Motor neuron (in vitro differentiated cells): ENCODE measurements at regions not wholly inside any gene's neighbourhood (a gene's known extent, or its start where the extent isn't known, plus 50 kb on each side); places are given as distances from the start of the nearest gene placed in this dataset.

ENCODE experiments used
- ATAC-seq, 8 experiments: fragments of 200-7000 bp; cut with Tn5 transposase; replicated peaks in 6 of 8; 2 replicates each; pipeline ENCODE4 v1.8.0; 2021; ENCODE audit warnings: mild to moderate bottlenecking in 8 of 8, moderate library complexity in 8 of 8
- H3K27ac ChIP-seq, 2 donors: fragments of 250-450 bp; sonication (Bioruptor Pico); 2 replicates each; pipeline ENCODE4 v1.9.0; 2021; ENCODE audit warnings: antibody characterized with exemption in 2 of 2, mild to moderate bottlenecking in 2 of 2, moderate library complexity in 1 of 2
- H3K4me1 ChIP-seq, 2 donors: fragments of 250-450 bp; sonication (Bioruptor Pico); replicated peaks in 1 of 2; 2 replicates each; pipeline ENCODE4 v1.6.1; 2021; ENCODE audit warnings: antibody characterized with exemption in 2 of 2, mild to moderate bottlenecking in 2 of 2, moderate library complexity in 1 of 2
- H3K4me3 ChIP-seq, 5 donors: fragments of 250-450 bp; sonication (Bioruptor Pico); 2 replicates each; pipeline ENCODE4 v1.9.0; 2021; ENCODE audit warnings: antibody characterized with exemption in 5 of 5, mild to moderate bottlenecking in 5 of 5, moderate library complexity in 4 of 5
- WGBS, 10 experiments: fragments of 450-650 bp; shearing (Covaris generic); methylation state at CpG; one replicate each; pipeline ENCODE4 v1.0.0; 2022; 5-methylcytosine and 5-hydroxymethylcytosine counted together
- in situ Hi-C, 9 experiments: fragments of 400-800 bp; cut with MboI; loops; one replicate each; pipeline ENCODE4 v1.15.0; 2021; ENCODE audit warnings: low sequenced_read_pairs in 9 of 9, low pct_unique_long_range_greater_than_20kb in 2 of 9; ENCODE audit not compliant: unreplicated experiment in 9 of 9

DNA sequence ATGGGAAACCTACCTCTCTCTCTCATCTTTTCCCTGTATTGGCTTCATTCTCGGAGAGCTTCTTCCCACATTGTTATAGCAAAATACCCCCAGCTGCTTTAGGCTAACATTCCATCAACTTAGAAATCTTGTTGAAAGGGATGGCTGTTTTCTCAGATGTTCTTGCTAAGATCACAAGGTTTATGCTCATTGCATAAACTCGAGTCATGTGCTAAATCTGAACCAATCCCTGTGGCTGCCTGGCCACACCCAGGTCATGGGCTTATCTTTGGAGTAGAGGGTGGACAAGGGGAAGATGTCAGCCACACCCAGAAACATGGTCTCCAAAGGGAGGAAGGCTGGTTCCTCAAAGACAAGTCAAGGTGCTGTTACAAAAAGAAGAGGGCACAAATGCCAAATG lies 150.6 kb upstream of the UMPS start:
- H3K27ac ChIP-seq = no peak overlapping the region
- ATAC-seq = peak in 1 of 8 experiments; percentile 10
- no peaks in the 10 kb centered on the region for H3K4me1 ChIP-seq
- 0 to 89% (median 48%) methylated on average over 1 to 2 of the region's 2 CpGs; no CpG with 5 or more reads in 2 of the 10 experiments for WGBS, 10 experiments
- in situ Hi-C loops = loop anchor here in 2 of 9 experiments (10.0 kb wide), 2 partner anchors 105 to 115 kb away; no protein-coding TSS in a partner anchor
- H3K4me3 ChIP-seq = no peak overlapping the region

DNA sequence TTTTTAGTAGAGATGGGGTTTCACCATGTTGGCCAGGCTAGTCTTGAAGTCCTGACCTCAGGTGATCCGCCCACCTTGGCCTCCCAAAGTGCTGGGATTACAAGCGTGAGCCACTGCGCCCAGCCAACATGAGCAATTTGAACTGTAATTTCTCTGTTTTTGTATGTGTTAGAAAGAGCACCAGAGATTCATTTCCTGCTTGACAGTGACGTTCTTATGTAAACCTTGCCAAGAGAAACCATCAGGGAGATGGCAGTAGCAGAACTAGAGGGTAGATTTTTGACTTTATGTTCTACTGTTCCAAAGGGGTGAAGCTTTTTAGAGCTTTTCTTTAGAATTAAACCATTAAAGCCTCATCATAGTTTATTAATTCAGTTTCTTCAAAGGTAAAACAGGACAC lies 148.1 kb upstream of the UMPS start:
- Histone ChIP-seq H3K27ac (no peak overlapping the region), H3K4me1 (peaks cover 0 to 2% of the 10 kb centered on the region in 2 donors), H3K4me3 (no peak overlapping the region)
- WGBS, 10 experiments = 73 to 100% (median 83%) methylated on average over 1 to 4 of the region's 4 CpGs; no CpG with 5 or more reads in 3 of the 10 experiments
- no peak for ATAC-seq
- in situ Hi-C loops = no loop called here

DNA sequence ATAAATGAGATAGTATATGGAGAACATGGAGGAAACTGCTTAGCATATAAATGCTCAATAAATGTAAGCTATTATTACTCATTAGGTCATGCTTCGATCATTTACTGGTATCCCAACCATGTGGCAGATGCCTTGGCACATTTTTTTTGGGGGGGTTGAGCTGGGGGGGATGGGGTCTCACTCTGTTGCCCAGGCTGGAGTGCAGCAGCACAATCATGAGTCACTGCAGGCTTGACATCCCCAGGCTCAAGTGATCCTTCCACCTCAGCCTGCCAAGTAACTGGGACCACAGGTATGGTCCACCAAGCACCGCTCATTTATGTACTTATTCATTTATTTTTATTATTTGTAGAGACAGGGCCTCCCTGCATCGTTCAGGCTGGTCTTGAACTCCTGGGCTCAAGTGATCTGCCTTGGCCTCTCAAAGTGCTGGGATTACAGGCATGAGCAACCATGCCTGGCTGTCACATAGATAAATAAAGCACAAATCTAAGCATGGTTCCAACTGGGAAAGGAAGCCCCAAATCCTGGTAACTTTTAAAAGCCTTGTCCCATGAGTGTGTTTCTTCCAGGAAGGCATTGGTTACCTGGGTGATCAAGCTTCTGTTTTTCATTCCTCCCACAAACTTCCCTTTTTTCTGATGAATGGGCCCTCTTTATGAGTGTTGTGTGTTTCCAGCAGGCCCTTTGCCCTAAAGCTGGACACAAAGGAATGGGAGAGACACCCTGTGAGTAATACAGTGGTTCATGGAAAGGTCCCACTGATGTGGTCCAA lies 147.4 kb upstream of the UMPS start:
- in situ Hi-C loops = no loop called here
- H3K4me1 ChIP-seq = peaks cover 0 to 2% of the 10 kb centered on the region in 2 donors
- 0 to 91% (median 65%) methylated on average over 1 to 3 of the region's 3 CpGs; no CpG with 5 or more reads in 2 of the 10 experiments for WGBS, 10 experiments
- H3K27ac ChIP-seq = no peak overlapping the region
- no peak overlapping the region for H3K4me3 ChIP-seq
- no peak for ATAC-seq

DNA sequence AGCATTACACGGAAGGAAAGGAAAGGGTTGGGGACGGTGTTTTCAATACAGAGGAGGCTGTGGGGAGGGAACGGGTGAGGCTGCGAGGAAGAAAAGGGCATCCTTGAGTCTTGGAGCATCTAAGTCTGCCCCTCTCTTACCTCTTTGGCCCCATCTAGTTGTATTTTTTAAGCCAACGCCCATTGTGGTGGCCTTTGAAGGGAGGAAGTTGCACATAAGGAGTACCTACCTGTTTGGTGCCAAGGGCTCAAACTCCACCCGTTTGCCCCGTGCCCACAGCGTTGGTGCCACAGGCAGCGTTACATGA lies 146.1 kb upstream of the UMPS start:
- Histone ChIP-seq H3K4me1 (peaks cover 0 to 2% of the 10 kb centered on the region in 2 donors), H3K27ac (no peak overlapping the region), H3K4me3 (peak overlapping the region in 2 of 5 donors; percentile 26 to 43)
- in situ Hi-C loops = no loop called here
- no peak for ATAC-seq
- WGBS, 10 experiments = 10 to 100% (median 40%) methylated on average over 1 to 4 of the region's 9 CpGs; no CpG with 5 or more reads in 3 of the 10 experiments

DNA sequence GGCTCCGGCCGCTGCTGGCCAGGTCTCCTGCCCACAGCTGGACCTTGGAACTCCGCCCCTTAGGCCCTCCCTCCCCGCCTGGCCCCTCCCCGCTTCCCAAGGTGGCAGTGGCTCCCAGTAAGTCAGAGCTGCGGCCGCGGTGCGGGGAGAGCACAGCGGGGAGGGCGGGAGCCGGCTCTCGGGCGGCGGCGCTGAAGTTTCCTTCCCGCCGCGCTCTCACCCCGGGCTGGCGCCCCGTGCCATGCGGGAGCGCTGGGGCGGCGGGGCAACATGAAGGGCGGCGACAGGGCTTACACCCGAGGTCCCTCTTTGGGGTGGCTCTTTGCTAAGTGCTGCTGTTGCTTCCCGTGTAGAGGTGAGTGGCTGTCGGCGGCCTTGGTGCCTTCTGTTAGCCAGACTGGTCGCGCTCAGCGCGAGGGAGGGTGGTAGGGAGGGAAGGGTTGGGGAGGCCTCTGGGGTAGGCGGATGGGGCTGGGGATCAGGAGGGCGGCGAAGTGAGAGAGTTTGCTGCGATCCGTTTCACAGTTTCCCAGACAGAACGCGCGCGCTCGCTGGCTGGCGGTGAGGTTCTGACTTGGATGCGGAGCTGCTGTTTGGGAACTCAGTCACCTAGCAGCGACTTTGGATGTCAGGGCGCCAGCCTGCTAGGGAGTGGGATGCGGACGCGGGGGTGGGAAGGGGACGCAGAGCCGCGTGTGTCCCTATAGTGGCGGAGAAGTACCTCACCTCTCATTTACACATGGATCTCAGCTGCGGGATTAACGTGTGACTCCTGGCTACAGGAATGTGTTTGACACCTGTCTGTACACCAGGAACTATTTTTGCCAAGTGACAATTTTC lies 145.5 kb upstream of the UMPS start:
- H3K4me1 ChIP-seq = peaks cover 0 to 2% of the 10 kb centered on the region in 2 donors
- H3K27ac ChIP-seq = no peak overlapping the region
- in situ Hi-C loops = no loop called here
- 0 to 24% methylated on average over 1 to 9 of the region's 59 CpGs; no CpG with 5 or more reads in 8 of the 10 experiments for WGBS, 10 experiments
- peak overlapping the region; percentile 7 to 43 (median 26) for H3K4me3 ChIP-seq
- peak; percentile 86 to 96 (median 94) for ATAC-seq

DNA sequence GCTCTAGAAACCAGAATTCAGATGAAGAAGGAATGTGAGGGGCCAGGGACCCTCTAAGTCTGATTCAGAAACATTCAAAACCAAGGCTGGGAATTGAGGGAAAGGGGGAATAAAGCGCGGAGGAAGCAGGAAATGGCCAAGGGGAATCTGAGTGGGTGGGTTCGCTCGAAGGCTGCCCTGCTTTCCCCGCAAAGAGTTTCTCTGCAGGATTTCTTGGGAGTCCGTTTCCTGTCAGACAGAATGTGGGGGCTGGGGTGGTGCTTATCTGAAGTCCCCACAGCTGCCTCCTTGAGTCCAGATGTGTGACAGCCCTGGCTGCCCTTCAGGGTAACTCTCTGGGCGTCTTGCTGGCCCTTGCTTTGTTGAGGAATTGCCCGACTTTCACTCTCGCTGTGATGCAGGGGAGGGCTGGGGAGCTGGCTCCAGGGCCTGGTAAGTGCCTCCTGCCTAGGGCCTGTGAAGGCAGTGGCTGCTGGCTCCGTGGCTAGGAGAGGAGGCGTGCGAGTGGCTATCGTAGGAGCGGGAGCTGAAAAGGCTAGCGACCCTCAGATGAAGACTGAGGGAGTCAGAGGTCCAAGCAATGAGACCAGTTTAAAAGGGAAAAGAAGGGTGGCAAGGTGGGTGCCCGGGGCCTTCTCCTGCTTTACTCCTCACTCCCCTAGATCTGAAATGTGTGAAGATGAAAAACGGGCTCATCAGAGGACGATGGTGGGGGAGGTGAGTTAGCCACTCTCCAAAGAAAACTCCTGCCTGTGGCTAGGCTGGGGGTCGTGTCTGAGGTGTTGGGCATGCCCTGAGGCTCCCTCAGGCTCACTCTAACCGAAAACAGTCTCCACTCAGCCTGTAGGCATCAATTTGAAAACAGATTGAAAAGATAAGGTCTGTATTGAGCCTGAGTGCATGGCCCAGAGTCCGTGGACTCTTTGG lies 143.9 kb upstream of the UMPS start:
- Histone ChIP-seq H3K27ac (no peak overlapping the region), H3K4me1 (peaks cover 0 to 2% of the 10 kb centered on the region in 2 donors), H3K4me3 (no peak overlapping the region)
- in situ Hi-C loops = no loop called here
- WGBS, 10 experiments = 33 to 83% (median 58%) methylated on average over 1 to 12 of the region's 21 CpGs; no CpG with 5 or more reads in 2 of the 10 experiments
- no peak for ATAC-seq

DNA sequence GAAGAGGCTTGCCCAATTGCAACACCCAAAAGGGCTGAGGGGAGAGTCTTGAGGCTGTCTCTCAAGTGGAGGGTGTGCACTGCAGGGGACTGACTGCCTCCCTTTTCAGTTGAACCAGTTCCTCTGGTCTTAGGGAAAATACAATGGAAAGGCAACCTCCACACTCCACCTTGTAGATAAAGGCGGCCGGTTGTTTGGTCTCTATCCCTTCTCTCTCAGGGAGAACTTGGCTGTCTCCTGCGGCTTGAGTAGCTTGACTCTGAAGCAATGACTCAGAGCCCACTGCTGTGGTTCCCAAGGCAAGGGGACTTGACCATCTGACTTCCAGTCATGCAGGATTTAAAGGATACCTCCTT lies 143.2 kb upstream of the UMPS start:
- no peak overlapping the region for H3K27ac ChIP-seq
- peaks cover 0 to 2% of the 10 kb centered on the region in 2 donors for H3K4me1 ChIP-seq
- 75 to 100% (median 80%) methylated on average over 1 to 3 of the region's 3 CpGs; no CpG with 5 or more reads in 5 of the 10 experiments for WGBS, 10 experiments
- H3K4me3 ChIP-seq = no peak overlapping the region
- ATAC-seq = no peak
- in situ Hi-C loops = no loop called here

DNA sequence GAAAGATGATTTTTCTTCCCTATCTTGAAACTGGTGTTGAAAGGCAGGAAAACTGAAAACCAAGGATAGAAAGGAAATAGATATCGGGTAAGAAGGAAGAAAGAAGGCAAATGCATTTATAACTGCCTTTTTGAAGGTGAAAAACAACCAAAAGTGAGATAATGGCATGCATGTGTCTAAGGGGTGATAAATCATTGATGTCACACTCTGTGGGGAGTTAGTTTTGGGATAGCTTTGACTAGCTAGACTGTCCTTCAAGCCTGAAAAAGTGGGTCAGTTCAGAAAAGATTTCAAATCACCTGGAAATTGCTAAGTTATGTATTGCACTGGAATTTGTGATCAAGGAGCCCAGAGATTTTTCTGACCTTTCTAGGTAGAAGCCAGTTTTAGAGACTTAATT lies 142.2 kb upstream of the UMPS start:
- 0 to 100% (median 89%) methylated on average over 1 of the region's 1 CpG; no CpG with 5 or more reads in 3 of the 10 experiments for WGBS, 10 experiments
- in situ Hi-C loops = no loop called here
- H3K4me1 ChIP-seq = peaks cover 0 to 2% of the 10 kb centered on the region in 2 donors

DNA sequence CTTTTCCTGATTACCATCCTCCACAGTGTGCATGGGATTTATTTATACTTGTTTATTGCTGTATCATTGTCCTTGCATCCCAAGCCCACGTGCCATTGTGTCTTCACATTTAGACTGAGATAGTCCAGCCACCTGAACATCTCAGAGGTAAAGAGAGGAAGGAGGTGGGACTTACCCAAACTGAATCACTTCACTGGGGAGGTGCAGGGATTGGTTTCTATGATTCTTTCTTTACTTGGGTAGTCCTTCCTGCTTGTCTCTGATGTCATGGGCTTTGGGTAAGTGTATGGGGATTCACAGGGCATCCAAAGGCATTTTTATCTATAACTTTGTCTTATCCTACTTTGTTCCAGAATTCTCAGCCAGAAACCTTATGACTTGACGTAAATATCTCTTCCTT lies 141.5 kb upstream of the UMPS start:
- no peak overlapping the region for H3K4me3 ChIP-seq
- in situ Hi-C loops = no loop called here
- peaks cover 0 to 2% of the 10 kb centered on the region in 2 donors for H3K4me1 ChIP-seq
- 0 to 100% (median 93%) methylated on average over 1 of the region's 2 CpGs for WGBS, 10 experiments
- ATAC-seq = no peak
- no peak overlapping the region for H3K27ac ChIP-seq

More for the DNA sequence above, 142.2 kb upstream of the UMPS start:
- Histone ChIP-seq H3K4me3 (no peak overlapping the region), H3K27ac (no peak overlapping the region)
- ATAC-seq = no peak

DNA sequence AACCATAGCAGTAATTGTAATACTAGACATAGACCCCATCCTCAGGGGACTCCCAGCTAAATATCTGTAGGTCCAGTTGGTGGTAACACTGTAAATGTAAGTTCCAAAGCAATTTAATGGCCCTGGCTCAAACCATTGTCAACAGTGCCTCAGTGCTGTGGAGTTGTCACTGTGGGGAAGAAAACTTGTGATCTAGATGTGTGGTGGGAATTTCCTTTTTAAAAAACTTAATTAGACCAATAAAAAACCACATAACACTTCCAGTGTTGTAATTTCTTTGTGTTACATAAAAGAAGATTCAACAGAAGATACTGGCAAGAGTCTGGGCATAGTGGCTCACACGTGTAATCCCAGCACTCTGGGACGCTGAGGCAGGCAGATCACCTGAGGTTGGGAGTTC lies 138.6 kb upstream of the UMPS start:
- Histone ChIP-seq H3K4me3 (no peak overlapping the region), H3K27ac (no peak overlapping the region), H3K4me1 (no peaks in the 10 kb centered on the region)
- 78 to 90% (median 79%) methylated on average over 2 of the region's 2 CpGs; no CpG with 5 or more reads in 7 of the 10 experiments for WGBS, 10 experiments
- no peak for ATAC-seq
- in situ Hi-C loops = no loop called here

DNA sequence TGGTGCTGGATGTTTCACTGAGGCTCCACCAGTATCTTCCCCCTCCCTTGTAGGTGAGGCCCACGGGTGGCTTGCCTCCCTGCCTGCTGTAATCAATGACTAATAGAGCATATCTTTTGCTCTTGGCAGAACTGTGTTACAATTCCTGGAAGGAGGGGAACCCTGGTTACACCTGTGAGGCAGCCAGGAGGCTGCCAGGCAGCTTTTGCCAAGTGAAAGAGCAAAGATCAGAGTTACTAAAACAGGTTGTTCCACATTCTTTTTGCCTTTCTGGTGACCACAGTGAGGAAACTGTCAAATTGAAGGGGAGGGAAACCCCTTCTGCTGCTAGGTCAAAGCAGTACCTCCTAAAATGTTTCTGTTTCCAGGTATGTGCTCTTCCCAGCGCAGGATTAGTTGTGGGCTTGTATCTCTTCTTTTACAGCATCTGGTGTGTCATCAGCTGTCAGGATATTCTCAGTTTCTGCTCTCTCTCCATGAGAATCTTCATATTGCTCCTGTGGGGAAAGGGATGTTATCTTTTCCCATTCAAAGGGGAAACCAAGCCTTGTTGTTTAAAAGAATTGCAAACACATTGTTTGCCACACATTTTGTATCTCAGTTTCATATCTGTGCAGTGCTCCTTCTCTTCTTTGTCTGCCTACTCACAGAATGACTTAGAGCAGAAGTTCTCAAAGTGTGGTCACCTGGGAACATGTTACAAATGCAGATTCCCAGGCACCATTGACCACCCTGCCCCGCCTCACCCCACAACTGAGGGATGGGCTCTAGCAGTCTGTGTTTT lies 137.4 kb upstream of the UMPS start:
- no peak for ATAC-seq
- in situ Hi-C loops = no loop called here
- Histone ChIP-seq H3K27ac (no peak overlapping the region), H3K4me3 (no peak overlapping the region), H3K4me1 (peaks cover 2 to 4% of the 10 kb centered on the region in 2 donors)
- WGBS, 10 experiments = 0 to 100% (median 58%) methylated on average over 1 to 3 of the region's 3 CpGs; no CpG with 5 or more reads in 2 of the 10 experiments

DNA sequence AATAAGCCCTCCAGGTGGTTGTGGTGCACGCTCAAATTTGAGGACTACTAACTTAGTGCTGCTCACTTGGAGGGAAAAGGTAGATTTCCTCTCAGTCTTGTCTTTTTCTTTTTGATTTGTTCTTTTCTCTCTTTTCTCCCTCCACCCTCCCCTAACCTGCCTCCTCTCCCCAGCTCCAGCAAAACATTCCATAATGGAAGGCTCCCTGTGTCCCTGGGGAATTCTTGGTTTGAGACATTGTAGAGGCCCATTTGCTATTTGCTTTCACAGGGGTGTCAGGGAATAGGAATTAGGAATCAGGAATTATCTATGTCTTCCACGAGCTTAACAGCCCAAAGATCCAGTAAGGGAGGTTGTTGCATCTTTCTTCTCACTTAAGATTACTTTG lies 136.8 kb upstream of the UMPS start:
- no peak overlapping the region for H3K4me3 ChIP-seq
- ATAC-seq = no peak
- in situ Hi-C loops = no loop called here
- no peak overlapping the region for H3K27ac ChIP-seq
- peaks cover 2 to 4% of the 10 kb centered on the region in 2 donors for H3K4me1 ChIP-seq
- 25 to 100% (median 73%) methylated on average over 1 to 2 of the region's 2 CpGs; no CpG with 5 or more reads in 4 of the 10 experiments for WGBS, 10 experiments
